Glutamatergic neuron (in vitro differentiated cells): ENCODE measurements at regions not wholly inside any gene's neighbourhood (a gene's known extent, or its start where the extent isn't known, plus 50 kb on each side); places are given as distances from the start of the nearest gene placed in this dataset.

Source experiments
- DNase-seq: peaks from one replicate; pipeline ENCODE4 v3.0.0; 2022
- H3K27ac Mint-ChIP-seq: one replicate; pipeline ENCODE4 v1.8.0; 2020; ENCODE audit warnings: mild to moderate bottlenecking, mixed read lengths, inconsistent platforms; ENCODE audit not compliant: unreplicated experiment
- H3K27me3 Mint-ChIP-seq: one replicate; pipeline ENCODE4 v1.8.0; 2020; ENCODE audit warnings: mild to moderate bottlenecking, moderate library complexity, mixed read lengths, inconsistent platforms; ENCODE audit not compliant: unreplicated experiment
- H3K36me3 Mint-ChIP-seq: one replicate; pipeline ENCODE4 v1.8.0; 2020; ENCODE audit warnings: mild to moderate bottlenecking, mixed read lengths, inconsistent platforms; ENCODE audit not compliant: unreplicated experiment
- H3K4me1 Mint-ChIP-seq: one replicate; pipeline ENCODE4 v1.8.0; 2020; ENCODE audit warnings: mild to moderate bottlenecking, low read depth, mixed read lengths, inconsistent platforms; ENCODE audit not compliant: unreplicated experiment
- H3K4me3 Mint-ChIP-seq: one replicate; pipeline ENCODE4 v1.8.0; 2020; ENCODE audit warnings: mild to moderate bottlenecking, mixed read lengths, inconsistent platforms; ENCODE audit not compliant: unreplicated experiment
- H3K9me3 Mint-ChIP-seq: one replicate; pipeline ENCODE4 v1.8.0; 2020; ENCODE audit warnings: mild to moderate bottlenecking, moderate library complexity, mixed read lengths, inconsistent platforms; ENCODE audit not compliant: unreplicated experiment
- TF ChIP-seq, protein P1 (sequence below): fragments of 200-600 bp; sonication (generic); IDR thresholded peaks from one replicate; pipeline ENCODE4 v1.5.0; 2021; ENCODE audit not compliant: partially characterized antibody, unreplicated experiment

- TF ChIP-seq, protein P1, sequence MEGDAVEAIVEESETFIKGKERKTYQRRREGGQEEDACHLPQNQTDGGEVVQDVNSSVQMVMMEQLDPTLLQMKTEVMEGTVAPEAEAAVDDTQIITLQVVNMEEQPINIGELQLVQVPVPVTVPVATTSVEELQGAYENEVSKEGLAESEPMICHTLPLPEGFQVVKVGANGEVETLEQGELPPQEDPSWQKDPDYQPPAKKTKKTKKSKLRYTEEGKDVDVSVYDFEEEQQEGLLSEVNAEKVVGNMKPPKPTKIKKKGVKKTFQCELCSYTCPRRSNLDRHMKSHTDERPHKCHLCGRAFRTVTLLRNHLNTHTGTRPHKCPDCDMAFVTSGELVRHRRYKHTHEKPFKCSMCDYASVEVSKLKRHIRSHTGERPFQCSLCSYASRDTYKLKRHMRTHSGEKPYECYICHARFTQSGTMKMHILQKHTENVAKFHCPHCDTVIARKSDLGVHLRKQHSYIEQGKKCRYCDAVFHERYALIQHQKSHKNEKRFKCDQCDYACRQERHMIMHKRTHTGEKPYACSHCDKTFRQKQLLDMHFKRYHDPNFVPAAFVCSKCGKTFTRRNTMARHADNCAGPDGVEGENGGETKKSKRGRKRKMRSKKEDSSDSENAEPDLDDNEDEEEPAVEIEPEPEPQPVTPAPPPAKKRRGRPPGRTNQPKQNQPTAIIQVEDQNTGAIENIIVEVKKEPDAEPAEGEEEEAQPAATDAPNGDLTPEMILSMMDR: no peak
- DNase-seq: no peak
- H3K4me1 Mint-ChIP-seq: no peaks in the 10 kb centered on the region
- no peaks in the 10 kb centered on the region for H3K36me3 Mint-ChIP-seq
- no peaks in the 10 kb centered on the region for H3K9me3 Mint-ChIP-seq
- no peak overlapping the region for H3K4me3 Mint-ChIP-seq
- no peak overlapping the region for H3K27ac Mint-ChIP-seq
- H3K27me3 Mint-ChIP-seq: no peaks in the 10 kb centered on the region
Measured at GRCh38 chr5:106423109-106423897, 1247.4 kb downstream of the EFNA5 start.

- Mint-ChIP-seq H3K4me3 (no peak overlapping the region), H3K27me3 (no peaks in the 10 kb centered on the region), H3K36me3 (no peaks in the 10 kb centered on the region), H3K4me1 (no peaks in the 10 kb centered on the region), H3K27ac (no peak overlapping the region), H3K9me3 (no peaks in the 10 kb centered on the region)
- TF ChIP-seq, protein P1: no peak
- no peak for DNase-seq
Measured at GRCh38 chr5:106420102-106420501, 1250.6 kb downstream of the EFNA5 start.

- H3K4me3 Mint-ChIP-seq: no peak overlapping the region
- DNase-seq: no peak
- H3K27ac Mint-ChIP-seq: no peak overlapping the region
- H3K36me3 Mint-ChIP-seq: no peaks in the 10 kb centered on the region
- H3K4me1 Mint-ChIP-seq: no peaks in the 10 kb centered on the region
- no peaks in the 10 kb centered on the region for H3K9me3 Mint-ChIP-seq
- no peaks in the 10 kb centered on the region for H3K27me3 Mint-ChIP-seq
- TF ChIP-seq, protein P1: no peak
Measured at GRCh38 chr5:106418196-106418595, 1252.5 kb downstream of the EFNA5 start.

GRCh38 chr5:106417566-106417965 lies 1253.2 kb downstream of the EFNA5 start:
- no peak for DNase-seq
- no peaks in the 10 kb centered on the region for H3K4me1 Mint-ChIP-seq
- H3K9me3 Mint-ChIP-seq: no peaks in the 10 kb centered on the region
- H3K4me3 Mint-ChIP-seq: no peak overlapping the region
- no peaks in the 10 kb centered on the region for H3K36me3 Mint-ChIP-seq
- H3K27me3 Mint-ChIP-seq: no peaks in the 10 kb centered on the region
- TF ChIP-seq, protein P1: no peak
- H3K27ac Mint-ChIP-seq: no peak overlapping the region

DNA sequence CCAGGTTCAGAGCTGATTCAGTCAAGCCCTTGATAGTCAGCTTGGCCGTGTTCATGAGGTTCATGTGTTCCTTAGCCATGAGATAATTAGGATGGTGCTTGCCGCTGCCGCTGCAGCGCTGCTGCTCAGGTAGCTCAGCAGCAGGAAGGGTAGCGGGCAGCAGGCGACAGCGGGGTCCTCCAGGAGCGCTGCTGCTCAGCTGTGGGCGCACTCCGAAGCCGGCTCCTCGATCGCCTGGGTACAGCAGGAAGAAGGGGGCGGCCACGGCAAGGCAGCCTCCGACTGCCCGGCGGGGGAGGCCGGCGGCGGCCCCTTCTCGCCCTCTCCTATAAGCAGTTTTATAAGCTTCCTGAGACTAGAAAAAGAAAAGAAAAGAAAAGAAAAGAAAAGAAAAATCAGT lies 1253.6 kb downstream of the EFNA5 start:
- H3K27me3 Mint-ChIP-seq: no peaks in the 10 kb centered on the region

More for the DNA sequence above, 1253.6 kb downstream of the EFNA5 start:
- Mint-ChIP-seq H3K27ac (no peak overlapping the region), H3K4me3 (no peak overlapping the region), H3K4me1 (no peaks in the 10 kb centered on the region), H3K36me3 (no peaks in the 10 kb centered on the region), H3K9me3 (no peaks in the 10 kb centered on the region)
- TF ChIP-seq, protein P1: no peak
- no peak for DNase-seq
